ENCODE measurements at regions not wholly inside any gene's neighbourhood (a gene's known extent, or its start where the extent isn't known, plus 50 kb on each side); places are given as distances from the start of the nearest gene placed in this dataset.

DNA sequence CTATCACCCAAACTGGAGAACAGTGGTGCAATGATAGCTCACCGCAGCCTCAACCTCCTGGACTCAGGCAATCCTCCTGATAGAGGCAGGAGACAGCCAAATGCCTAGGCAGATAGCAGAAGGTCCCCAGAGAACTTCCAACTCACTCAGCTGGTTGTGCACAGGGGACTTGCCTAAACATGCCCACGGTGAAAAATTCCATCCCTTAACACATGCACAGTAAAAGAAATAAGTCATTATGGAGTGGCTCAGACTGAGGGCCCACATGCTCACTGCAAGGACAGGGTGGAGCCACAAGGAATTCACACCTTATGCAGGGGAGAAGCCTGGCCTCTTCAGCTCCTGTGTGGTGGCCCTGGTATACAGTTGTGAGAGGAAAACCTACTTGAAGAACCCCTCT, 525.8 kb upstream of the ATP2B1 start:
- TF ChIP-seq, protein P1, sequence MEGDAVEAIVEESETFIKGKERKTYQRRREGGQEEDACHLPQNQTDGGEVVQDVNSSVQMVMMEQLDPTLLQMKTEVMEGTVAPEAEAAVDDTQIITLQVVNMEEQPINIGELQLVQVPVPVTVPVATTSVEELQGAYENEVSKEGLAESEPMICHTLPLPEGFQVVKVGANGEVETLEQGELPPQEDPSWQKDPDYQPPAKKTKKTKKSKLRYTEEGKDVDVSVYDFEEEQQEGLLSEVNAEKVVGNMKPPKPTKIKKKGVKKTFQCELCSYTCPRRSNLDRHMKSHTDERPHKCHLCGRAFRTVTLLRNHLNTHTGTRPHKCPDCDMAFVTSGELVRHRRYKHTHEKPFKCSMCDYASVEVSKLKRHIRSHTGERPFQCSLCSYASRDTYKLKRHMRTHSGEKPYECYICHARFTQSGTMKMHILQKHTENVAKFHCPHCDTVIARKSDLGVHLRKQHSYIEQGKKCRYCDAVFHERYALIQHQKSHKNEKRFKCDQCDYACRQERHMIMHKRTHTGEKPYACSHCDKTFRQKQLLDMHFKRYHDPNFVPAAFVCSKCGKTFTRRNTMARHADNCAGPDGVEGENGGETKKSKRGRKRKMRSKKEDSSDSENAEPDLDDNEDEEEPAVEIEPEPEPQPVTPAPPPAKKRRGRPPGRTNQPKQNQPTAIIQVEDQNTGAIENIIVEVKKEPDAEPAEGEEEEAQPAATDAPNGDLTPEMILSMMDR (IDR thresholded peaks at IDR 0.05; ENCODE audit: insufficient read depth, low read depth, low read length): no peak
- no peak for DNase-seq (ENCODE audit: low read depth)
- H3K4me3 ChIP-seq (ENCODE audit: low read depth, low read length): no peak overlapping the region

GRCh38 chr12:90233168-90234100, 524.8 kb upstream of the ATP2B1 start:
- peak; percentile 39 for DNase-seq (ENCODE audit: low read depth)
- no peak overlapping the region for H3K4me3 ChIP-seq (ENCODE audit: low read depth, low read length)
- TF ChIP-seq, protein P1 (IDR thresholded peaks at IDR 0.05; ENCODE audit: insufficient read depth, low read depth, low read length): no peak

DNA sequence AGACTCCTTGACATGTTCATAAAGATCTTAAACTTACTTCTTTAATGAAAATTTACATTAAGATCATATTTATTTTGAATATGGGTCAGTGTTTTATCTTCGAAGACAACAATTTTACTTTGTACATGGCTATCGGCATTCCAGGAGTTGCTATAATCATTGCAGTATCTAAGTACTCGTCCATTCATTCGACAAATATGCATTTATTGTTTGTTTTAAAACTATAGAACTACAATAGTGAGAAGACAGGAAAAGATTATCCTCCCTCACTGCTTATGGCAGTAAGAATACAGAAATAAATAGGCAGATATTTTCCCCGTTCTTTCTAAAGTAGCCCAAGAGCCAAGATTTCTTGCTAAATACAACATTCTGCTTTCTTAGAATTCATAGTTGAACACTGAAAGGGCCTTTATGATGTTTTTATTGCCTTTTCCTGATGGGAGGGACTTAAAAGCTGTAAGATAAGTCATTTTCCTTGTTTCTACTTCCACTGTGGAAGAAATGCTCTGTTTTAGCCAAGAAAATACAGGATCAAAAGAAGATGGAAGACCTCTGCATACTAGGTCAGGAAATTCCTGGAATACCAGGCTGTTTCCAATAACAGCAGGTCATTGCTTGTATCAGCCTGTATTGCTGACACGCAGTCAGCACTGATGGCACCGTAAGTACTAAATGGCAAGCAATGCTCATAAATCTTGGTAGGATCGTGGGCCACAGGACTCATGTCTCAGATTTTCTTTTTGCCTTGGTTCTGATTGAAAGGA, 521.0 kb upstream of the ATP2B1 start:
- TF ChIP-seq, protein P1 (IDR thresholded peaks at IDR 0.05; ENCODE audit: insufficient read depth, low read depth, low read length): no peak
- H3K4me3 ChIP-seq (ENCODE audit: low read depth, low read length): no peak overlapping the region
- DNase-seq (ENCODE audit: low read depth): no peak

DNA sequence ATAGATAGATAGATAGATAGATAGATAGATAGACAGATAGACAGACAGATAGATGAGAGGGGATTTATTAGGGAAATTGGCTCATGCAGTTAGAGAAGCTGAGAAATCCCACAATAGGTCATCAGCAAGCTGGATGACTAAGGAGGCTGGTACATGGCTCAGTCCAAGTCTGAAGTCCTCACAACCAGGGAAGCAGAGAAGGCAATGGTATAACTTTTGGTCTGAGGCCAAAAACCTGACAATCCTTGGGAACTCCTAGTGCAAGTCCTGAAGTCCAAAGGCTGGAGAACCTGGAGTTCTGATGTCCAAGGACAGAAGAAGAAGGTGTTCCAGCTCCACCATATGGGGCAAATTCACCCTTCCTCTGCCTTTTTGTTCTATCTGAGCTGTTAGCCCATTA, 517.6 kb upstream of the ATP2B1 start:
- no peak for DNase-seq (ENCODE audit: low read depth)

GRCh38 chr12:90216815-90217214, 508.2 kb upstream of the ATP2B1 start:
- TF ChIP-seq, protein P1 (IDR thresholded peaks at IDR 0.05; ENCODE audit: insufficient read depth, low read depth, low read length): no peak
- no peak overlapping the region for H3K4me3 ChIP-seq (ENCODE audit: low read depth, low read length)
- no peak for DNase-seq (ENCODE audit: low read depth)

More for the DNA sequence above, 517.6 kb upstream of the ATP2B1 start:
- TF ChIP-seq, protein P1 (IDR thresholded peaks at IDR 0.05; ENCODE audit: insufficient read depth, low read depth, low read length): no peak
- no peak overlapping the region for H3K4me3 ChIP-seq (ENCODE audit: low read depth, low read length)

DNA sequence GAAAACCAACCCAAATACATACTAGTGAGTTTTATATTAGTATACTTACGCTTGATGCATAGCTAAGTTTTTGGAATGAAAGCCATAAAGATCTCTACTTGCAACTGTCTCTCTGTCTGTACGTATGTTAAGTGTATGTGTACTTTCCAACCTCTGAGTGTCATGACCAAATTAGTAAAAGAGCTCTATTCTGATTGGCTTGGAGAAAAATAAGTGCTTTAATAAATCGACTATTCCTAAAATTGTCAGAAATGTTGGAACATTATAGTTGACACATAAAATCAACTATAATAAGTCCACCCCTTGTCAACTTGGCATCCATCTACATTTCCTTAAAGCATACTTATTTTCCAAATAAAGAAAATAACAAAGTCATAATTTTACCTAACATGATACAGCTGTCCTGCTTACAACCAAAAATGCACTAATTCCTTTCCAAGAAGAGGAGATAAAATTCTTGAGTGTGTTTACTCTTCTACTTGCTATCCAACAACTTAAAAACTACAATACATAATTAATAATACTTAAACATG, 507.4 kb upstream of the ATP2B1 start:
- no peak overlapping the region for H3K4me3 ChIP-seq (ENCODE audit: low read depth, low read length)
- TF ChIP-seq, protein P1 (IDR thresholded peaks at IDR 0.05; ENCODE audit: insufficient read depth, low read depth, low read length): no peak
- no peak for DNase-seq (ENCODE audit: low read depth)
